ENCODE measurements at regions not wholly inside any gene's neighbourhood (a gene's known extent, or its start where the extent isn't known, plus 50 kb on each side); places are given as distances from the start of the nearest gene placed in this dataset.

DNA sequence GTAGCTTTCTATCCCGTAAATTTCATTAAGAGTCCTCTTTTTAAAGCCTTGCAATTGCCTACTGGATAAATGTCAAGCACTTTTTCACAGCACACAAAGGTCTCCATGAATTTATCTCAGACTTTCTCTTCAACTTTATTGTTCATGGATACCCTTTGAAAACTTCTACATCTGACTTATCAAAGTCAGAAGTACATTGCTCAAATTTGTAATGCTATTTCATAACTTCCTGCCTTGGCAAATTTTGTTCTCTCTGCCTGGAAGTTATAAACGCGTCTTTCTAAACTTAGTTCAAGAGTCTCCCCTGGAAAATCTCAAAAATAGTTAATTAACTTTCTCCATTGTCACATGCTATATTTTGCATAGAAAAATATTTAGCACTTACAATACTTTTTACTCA, 55.9 kb upstream of the RERGL start:
- Mint-ChIP-seq H3K36me3 (no peaks in the 10 kb centered on the region), H3K27me3 (no peaks in the 10 kb centered on the region), H3K4me1 (no peaks in the 10 kb centered on the region), H3K4me3 (no peak overlapping the region), H3K9me3 (no peaks in the 10 kb centered on the region), H3K27ac (no peak overlapping the region)
- no peak for DNase-seq
- CTCF ChIA-PET, result no interaction called here

DNA sequence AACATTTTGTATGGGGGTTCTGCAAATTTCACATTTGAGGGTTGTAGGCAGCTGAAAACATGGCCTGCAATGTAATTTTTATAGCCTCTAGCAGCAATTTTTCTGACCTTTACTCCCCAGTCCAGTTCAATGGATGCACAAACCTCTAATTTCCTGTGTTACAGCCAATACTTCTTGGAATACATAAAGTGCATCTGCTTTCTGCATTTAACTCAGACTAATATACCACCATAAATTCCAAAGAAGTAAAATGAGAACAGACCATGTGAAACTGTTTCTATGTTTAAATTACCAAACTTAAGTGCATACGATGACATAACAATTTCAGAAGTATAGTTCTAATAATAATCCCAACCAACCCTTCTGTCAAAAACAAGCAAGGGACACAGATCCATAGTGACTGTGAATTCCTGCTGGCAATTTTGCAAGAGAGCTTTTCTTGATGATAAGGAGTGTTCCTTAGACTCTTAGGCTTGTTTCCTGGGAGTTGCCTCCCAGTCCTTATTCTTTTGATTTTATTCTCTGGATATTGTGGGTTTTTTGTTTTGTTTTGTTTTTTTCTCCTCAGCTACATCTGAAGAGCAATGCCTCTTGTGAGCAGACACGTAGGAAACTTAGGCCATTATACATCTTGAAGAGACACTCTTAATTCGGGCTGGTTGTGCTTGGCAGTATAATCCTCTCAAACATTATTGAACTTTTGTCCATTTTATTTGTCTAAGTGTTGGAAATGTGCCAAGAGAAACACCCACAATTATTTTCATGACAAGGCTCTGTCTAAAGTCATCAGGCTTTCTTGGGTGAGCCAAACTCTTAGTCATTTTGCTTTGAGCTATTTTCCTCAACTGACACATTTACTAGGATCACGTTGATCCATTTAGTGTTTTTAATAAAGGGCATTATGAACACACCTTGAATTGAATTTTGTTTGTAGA, 51.3 kb upstream of the RERGL start:
- CTCF ChIA-PET, result no interaction called here
- Mint-ChIP-seq H3K36me3 (no peaks in the 10 kb centered on the region), H3K9me3 (no peaks in the 10 kb centered on the region), H3K27me3 (no peaks in the 10 kb centered on the region), H3K4me1 (no peaks in the 10 kb centered on the region), H3K4me3 (no peak overlapping the region), H3K27ac (no peak overlapping the region)
- no peak for DNase-seq

DNA sequence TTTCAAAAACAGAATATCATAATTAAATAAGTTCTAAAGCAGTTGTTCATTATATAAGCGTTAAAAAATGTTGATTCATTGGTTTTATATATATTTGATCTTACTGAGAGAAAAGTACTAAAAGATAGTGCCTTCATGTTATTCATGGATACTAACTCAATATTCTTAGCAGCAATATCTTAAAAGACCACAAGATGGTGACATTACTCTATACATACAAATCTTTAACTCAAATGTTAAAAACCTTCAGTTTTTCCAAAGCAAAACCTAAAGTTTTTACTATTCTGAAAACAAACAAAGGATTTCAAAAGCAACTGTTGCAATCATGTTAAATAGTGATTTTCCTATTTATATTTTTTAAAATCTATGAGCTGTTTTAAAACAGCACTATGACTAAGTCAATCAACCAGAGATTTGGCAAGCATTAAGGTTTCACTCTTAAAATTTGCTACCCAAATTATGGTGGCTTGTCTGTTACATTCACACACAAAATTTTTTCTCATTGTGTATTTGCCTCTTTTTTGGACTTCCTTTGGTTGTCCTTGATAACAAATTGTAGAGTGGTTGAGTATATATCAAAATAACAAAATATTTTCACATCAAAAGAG, 50.1 kb upstream of the RERGL start:
- H3K4me1 Mint-ChIP-seq, result no peaks in the 10 kb centered on the region
- no peak for DNase-seq
- H3K27ac Mint-ChIP-seq, result no peak overlapping the region
- H3K27me3 Mint-ChIP-seq, result no peaks in the 10 kb centered on the region
- CTCF ChIA-PET, result interaction anchor here (2.2 kb wide), 1 partner anchor 1046 kb away, joined by 6 read pairs; no protein-coding TSS in a partner anchor
- no peaks in the 10 kb centered on the region for H3K9me3 Mint-ChIP-seq
- no peaks in the 10 kb centered on the region for H3K36me3 Mint-ChIP-seq
- H3K4me3 Mint-ChIP-seq, result no peak overlapping the region
